ENCODE measurements at regions not wholly inside any gene's neighbourhood (a gene's known extent, or its start where the extent isn't known, plus 50 kb on each side); places are given as distances from the start of the nearest gene placed in this dataset.

GRCh38 chr6:113693851-113694250, 163.3 kb upstream of the MARCKS start:
- H3K36me3 ChIP-seq (replicated peaks): no peaks in the 10 kb centered on the region
- in situ Hi-C loops (cut with HindIII; ENCODE audit: low pct_ligation_motif_present, low sequenced_read_pairs): no loop called here
- H3K4me3 ChIP-seq (ENCODE audit: low read depth, low read length): no peak overlapping the region
- H3K27me3 ChIP-seq (replicated peaks): no peaks in the 10 kb centered on the region
- no peak overlapping the region for H3K27ac ChIP-seq
- DNase-seq: no peak
- TF ChIP-seq, protein P1, sequence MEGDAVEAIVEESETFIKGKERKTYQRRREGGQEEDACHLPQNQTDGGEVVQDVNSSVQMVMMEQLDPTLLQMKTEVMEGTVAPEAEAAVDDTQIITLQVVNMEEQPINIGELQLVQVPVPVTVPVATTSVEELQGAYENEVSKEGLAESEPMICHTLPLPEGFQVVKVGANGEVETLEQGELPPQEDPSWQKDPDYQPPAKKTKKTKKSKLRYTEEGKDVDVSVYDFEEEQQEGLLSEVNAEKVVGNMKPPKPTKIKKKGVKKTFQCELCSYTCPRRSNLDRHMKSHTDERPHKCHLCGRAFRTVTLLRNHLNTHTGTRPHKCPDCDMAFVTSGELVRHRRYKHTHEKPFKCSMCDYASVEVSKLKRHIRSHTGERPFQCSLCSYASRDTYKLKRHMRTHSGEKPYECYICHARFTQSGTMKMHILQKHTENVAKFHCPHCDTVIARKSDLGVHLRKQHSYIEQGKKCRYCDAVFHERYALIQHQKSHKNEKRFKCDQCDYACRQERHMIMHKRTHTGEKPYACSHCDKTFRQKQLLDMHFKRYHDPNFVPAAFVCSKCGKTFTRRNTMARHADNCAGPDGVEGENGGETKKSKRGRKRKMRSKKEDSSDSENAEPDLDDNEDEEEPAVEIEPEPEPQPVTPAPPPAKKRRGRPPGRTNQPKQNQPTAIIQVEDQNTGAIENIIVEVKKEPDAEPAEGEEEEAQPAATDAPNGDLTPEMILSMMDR (IDR thresholded peaks at IDR 0.05; ENCODE audit: low read depth, low read length, missing control alignments): no peak

DNA sequence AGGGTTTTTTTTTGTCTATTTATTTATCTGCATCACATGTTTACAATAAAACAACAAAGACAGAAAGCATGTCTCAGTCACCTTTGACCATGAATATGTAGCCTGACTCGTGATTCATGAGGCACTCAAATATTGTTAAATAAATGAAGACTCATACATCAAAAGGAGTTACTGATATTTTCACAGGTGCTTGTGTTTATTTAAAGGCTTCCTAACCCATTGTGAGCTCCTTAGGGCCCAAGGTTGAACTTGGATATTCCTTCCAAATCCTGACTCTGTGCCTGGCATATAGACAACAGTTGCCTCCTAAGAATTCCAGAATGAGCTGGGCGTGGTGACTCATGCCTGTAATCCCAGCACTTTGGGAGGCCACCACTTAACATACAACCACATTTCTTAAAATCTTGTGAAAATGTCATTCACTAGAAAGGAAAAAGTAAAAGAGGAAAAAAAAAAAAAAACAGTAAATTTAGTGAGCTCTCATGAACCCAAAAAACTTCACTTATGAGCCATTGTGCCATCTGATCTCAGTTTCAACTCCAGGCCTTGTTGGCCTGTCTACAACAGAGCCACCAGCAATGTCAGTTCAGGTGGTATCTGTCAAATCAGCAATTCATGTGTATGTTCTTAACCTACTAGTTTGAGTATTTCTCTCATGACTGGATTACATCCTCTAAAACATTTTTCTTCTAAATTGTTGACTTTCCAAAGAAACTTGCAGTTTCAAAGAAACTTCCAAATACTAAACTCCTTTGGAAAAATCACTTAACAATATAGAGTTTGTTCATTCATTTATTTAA, 162.7 kb upstream of the MARCKS start:
- Histone ChIP-seq H3K4me3 (ENCODE audit: low read depth, low read length) (no peak overlapping the region), H3K27me3 (replicated peaks) (no peaks in the 10 kb centered on the region), H3K27ac (no peak overlapping the region), H3K36me3 (replicated peaks) (no peaks in the 10 kb centered on the region)
- in situ Hi-C loops (cut with HindIII; ENCODE audit: low pct_ligation_motif_present, low sequenced_read_pairs): no loop called here
- TF ChIP-seq, protein P1 (IDR thresholded peaks at IDR 0.05; ENCODE audit: low read depth, low read length, missing control alignments): no peak
- DNase-seq: no peak

DNA sequence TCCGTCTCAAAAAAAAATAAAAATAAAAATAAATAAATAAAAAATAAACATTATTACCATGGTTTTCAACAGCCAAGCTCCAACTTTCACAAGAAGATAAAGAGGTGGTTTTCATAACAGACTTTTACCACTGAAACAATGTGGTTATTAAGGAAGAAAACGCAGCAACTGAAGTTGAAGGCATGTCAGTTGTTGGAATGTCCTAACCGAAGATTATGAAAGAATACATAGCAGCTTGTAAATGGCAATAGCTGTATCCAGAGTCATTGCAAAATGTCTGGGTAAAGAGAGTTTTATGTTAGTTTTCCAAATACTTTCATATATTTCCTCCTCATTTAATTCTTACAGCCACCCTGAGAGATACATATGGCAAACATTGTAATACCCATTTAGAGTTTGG, 161.6 kb upstream of the MARCKS start:
- Histone ChIP-seq H3K36me3 (replicated peaks) (no peaks in the 10 kb centered on the region), H3K4me3 (ENCODE audit: low read depth, low read length) (no peak overlapping the region), H3K27ac (no peak overlapping the region), H3K27me3 (replicated peaks) (no peaks in the 10 kb centered on the region)
- TF ChIP-seq, protein P1 (IDR thresholded peaks at IDR 0.05; ENCODE audit: low read depth, low read length, missing control alignments): no peak
- DNase-seq: no peak
- in situ Hi-C loops (cut with HindIII; ENCODE audit: low pct_ligation_motif_present, low sequenced_read_pairs): no loop called here

DNA sequence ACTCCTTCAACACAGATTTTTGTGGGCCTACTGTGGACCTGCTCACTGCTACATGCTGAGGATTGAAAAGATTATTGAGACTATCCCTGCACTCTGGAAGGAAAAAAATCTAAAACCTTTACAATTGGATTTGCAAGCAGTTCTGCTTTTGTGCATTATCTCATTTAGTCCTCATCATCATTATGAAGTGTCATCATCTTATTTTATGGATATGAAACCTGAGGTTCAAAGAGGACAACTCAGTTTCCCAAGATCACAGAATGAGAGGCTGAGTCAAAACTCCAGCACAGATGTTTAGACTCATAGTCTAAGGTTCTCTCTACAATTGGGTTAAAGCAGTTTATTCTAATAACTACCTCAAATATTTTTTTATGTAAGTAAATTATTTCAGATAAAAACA, 160.2 kb upstream of the MARCKS start:
- no peak for DNase-seq
- Histone ChIP-seq H3K4me3 (ENCODE audit: low read depth, low read length) (no peak overlapping the region), H3K27me3 (replicated peaks) (no peaks in the 10 kb centered on the region), H3K27ac (no peak overlapping the region), H3K36me3 (replicated peaks) (no peaks in the 10 kb centered on the region)
- in situ Hi-C loops (cut with HindIII; ENCODE audit: low pct_ligation_motif_present, low sequenced_read_pairs): no loop called here
- TF ChIP-seq, protein P1 (IDR thresholded peaks at IDR 0.05; ENCODE audit: low read depth, low read length, missing control alignments): no peak

DNA sequence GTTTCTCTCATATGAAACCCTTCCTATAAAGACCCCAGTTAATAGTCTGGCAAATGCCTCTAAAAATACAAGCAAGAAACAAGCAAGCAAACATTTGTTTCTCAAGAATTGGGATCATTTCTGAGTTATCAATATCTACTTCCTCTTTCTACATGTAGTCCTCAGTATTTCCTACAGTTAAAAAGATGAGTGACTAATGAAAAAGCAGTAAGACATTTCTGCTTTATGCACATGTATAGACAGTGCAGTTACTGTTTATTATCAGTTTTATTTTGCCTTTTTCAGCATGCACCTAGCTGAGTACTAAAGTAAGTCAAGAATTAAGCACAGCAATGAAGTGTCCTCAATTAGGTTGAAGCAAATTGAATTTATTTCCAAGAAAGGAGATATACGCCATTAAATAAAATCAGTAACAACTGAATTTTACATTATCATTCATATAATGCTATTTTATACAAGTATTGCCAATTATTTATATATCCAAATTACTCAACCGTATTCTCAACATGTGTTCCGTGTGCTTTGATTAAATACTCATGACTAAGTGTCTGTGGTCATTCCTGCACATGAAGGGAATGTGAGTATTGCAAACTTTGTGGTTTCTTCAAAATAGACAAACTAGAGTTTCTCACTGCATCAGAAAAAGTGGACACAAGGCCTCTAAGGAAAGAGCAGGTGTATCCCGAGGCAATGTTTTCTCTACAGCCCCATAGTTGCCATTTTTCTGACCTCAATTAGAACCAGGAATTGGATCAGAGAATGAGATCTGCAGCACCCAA, 159.3 kb upstream of the MARCKS start:
- in situ Hi-C loops (cut with HindIII; ENCODE audit: low pct_ligation_motif_present, low sequenced_read_pairs): no loop called here
- peak; percentile 68 for DNase-seq
- Histone ChIP-seq H3K36me3 (replicated peaks) (no peaks in the 10 kb centered on the region), H3K27ac (no peak overlapping the region), H3K4me3 (ENCODE audit: low read depth, low read length) (no peak overlapping the region), H3K27me3 (replicated peaks) (no peaks in the 10 kb centered on the region)
- TF ChIP-seq, protein P1 (IDR thresholded peaks at IDR 0.05; ENCODE audit: low read depth, low read length, missing control alignments): no peak
